ENCODE measurements at regions not wholly inside any gene's neighbourhood (a gene's known extent, or its start where the extent isn't known, plus 50 kb on each side); places are given as distances from the start of the nearest gene placed in this dataset.

DNA sequence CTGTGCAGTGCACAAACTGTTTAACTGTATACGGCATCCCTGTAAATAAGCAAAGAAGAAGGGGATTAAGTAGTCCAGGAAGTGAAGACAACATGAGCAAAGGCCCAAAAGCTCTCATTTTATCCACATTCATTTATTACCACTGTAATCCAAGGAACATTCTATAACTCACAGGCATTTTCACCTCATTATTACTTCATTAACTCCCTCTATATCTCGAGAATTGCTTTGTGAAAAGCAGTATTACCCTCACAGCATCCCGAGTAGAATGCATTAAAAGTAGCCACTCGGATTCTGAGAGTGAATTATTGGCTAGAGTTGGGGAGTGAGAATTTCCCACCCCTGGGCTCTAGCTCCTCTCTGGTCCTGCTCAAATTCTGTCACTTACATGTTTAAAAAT is 51.0 kb upstream of the CHCHD3 start:
- CTCF ChIA-PET: no interaction called here
- no peaks in the 10 kb centered on the region for H3K4me1 ChIP-seq (ENCODE audit: insufficient read depth, low read length)
- Mint-ChIP-seq H3K27ac (no peak overlapping the region), H3K4me3 (no peak overlapping the region), H3K4me1 (no peaks in the 10 kb centered on the region), H3K27me3 (peaks cover 3 to 18% of the 10 kb centered on the region in 2 donors), H3K36me3 (peaks cover 0 to 6% (median 0%) of the 10 kb centered on the region in 3 donors), H3K9me3 (peaks cover 0 to 2% (median 0%) of the 10 kb centered on the region in 5 donors)
- POLR2A ChIA-PET: no interaction called here
- no peak for DNase-seq
- no peaks in the 10 kb centered on the region for H3K27me3 ChIP-seq (ENCODE audit: insufficient read depth, low read length, poor library complexity, severe bottlenecking)
- no peak overlapping the region for H3K27ac ChIP-seq (ENCODE audit: low read depth, low read length)
- no peak overlapping the region for H3K4me3 ChIP-seq (ENCODE audit: low read length)
- no peaks in the 10 kb centered on the region for H3K36me3 ChIP-seq (ENCODE audit: insufficient read depth, low read length)
- no peaks in the 10 kb centered on the region for H3K9me3 ChIP-seq (ENCODE audit: low read length)

GRCh38 chr7:133134810-133135209 is 52.9 kb upstream of the CHCHD3 start:
- H3K4me3 ChIP-seq (ENCODE audit: low read length): no peak overlapping the region
- H3K27me3 ChIP-seq (ENCODE audit: insufficient read depth, low read length, poor library complexity, severe bottlenecking): no peaks in the 10 kb centered on the region
- no peaks in the 10 kb centered on the region for H3K9me3 ChIP-seq (ENCODE audit: low read length)
- no peak overlapping the region for H3K4me3 Mint-ChIP-seq
- H3K27me3 Mint-ChIP-seq: peaks cover 6 to 23% of the 10 kb centered on the region in 2 donors
- ChIA-PET POLR2A (no interaction called here), CTCF (no interaction called here)
- no peak for DNase-seq
- H3K9me3 Mint-ChIP-seq: peaks cover 0 to 2% (median 0%) of the 10 kb centered on the region in 5 donors
- peaks cover 0 to 6% (median 0%) of the 10 kb centered on the region in 3 donors for H3K36me3 Mint-ChIP-seq
- H3K27ac ChIP-seq (ENCODE audit: low read depth, low read length): no peak overlapping the region
- H3K36me3 ChIP-seq (ENCODE audit: insufficient read depth, low read length): no peaks in the 10 kb centered on the region
- H3K4me1 ChIP-seq (ENCODE audit: insufficient read depth, low read length): no peaks in the 10 kb centered on the region
- H3K27ac Mint-ChIP-seq: peak overlapping the region in 1 of 8 donors; percentile 40
- H3K4me1 Mint-ChIP-seq: no peaks in the 10 kb centered on the region

DNA sequence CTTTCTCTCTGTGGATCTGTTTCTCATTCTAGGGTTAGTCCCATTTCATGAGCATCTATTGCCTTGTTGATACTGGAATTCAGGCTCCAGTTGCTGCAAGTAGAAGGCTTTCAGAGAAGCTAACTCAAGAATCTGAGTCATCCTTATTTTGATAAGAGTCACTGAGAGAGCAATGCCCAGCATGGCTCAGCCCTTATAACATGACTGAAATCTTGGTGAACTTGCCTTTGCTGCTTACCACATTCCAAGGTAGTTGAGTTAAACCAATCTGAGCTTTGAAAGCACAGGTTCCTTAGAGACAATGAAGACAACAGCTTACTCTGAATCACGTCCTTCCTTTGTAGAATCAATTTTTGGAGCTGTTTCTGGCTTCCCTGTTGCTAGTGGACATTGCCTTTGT is 53.6 kb upstream of the CHCHD3 start:
- Histone ChIP-seq H3K27me3 (ENCODE audit: insufficient read depth, low read length, poor library complexity, severe bottlenecking) (no peaks in the 10 kb centered on the region), H3K9me3 (ENCODE audit: low read length) (no peaks in the 10 kb centered on the region), H3K27ac (ENCODE audit: low read depth, low read length) (no peak overlapping the region), H3K4me1 (ENCODE audit: insufficient read depth, low read length) (no peaks in the 10 kb centered on the region), H3K36me3 (ENCODE audit: insufficient read depth, low read length) (no peaks in the 10 kb centered on the region), H3K4me3 (ENCODE audit: low read length) (no peak overlapping the region)
- Mint-ChIP-seq H3K27ac (no peak overlapping the region), H3K27me3 (peaks cover 5 to 22% of the 10 kb centered on the region in 2 donors), H3K36me3 (peaks cover 0 to 2% (median 0%) of the 10 kb centered on the region in 3 donors), H3K4me1 (no peaks in the 10 kb centered on the region), H3K4me3 (no peak overlapping the region), H3K9me3 (no peaks in the 10 kb centered on the region)
- DNase-seq: no peak
- POLR2A ChIA-PET: no interaction called here
- CTCF ChIA-PET: no interaction called here

GRCh38 chr7:133139350-133139749 is 57.5 kb upstream of the CHCHD3 start:
- ChIA-PET POLR2A (no interaction called here), CTCF (no interaction called here)
- Mint-ChIP-seq H3K36me3 (no peaks in the 10 kb centered on the region), H3K27me3 (peaks cover 5 to 34% of the 10 kb centered on the region in 2 donors), H3K27ac (no peak overlapping the region), H3K4me1 (no peaks in the 10 kb centered on the region), H3K4me3 (no peak overlapping the region), H3K9me3 (no peaks in the 10 kb centered on the region)
- Histone ChIP-seq H3K27ac (ENCODE audit: low read depth, low read length) (no peak overlapping the region), H3K9me3 (ENCODE audit: low read length) (no peaks in the 10 kb centered on the region), H3K4me1 (ENCODE audit: insufficient read depth, low read length) (no peaks in the 10 kb centered on the region), H3K27me3 (ENCODE audit: insufficient read depth, low read length, poor library complexity, severe bottlenecking) (no peaks in the 10 kb centered on the region), H3K4me3 (ENCODE audit: low read length) (no peak overlapping the region), H3K36me3 (ENCODE audit: insufficient read depth, low read length) (no peaks in the 10 kb centered on the region)
- DNase-seq: no peak

DNA sequence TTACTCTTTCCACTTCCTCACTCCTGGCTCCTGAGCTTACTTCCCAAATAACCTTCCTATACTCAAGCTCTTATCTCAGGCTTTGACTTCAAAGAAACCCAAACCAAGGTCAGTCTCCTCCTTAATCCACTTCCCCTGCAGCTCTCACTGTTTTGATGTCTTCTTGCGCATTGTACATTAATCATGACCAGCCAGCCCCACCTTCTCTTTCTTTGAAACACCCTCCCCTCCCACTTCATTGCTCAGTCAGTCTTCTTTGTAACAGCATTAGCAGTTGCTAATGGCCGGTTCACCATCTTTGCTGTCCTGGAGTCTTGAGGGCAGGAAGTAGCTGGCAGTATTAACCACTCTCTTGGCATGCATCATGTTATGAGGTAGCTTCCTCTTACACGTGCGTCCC is 57.9 kb upstream of the CHCHD3 start:
- H3K27ac Mint-ChIP-seq: no peak overlapping the region
- no peak overlapping the region for H3K4me3 Mint-ChIP-seq
- no peak for DNase-seq
- Histone ChIP-seq H3K36me3 (ENCODE audit: insufficient read depth, low read length) (no peaks in the 10 kb centered on the region), H3K27ac (ENCODE audit: low read depth, low read length) (no peak overlapping the region), H3K4me3 (ENCODE audit: low read length) (no peak overlapping the region), H3K27me3 (ENCODE audit: insufficient read depth, low read length, poor library complexity, severe bottlenecking) (no peaks in the 10 kb centered on the region), H3K9me3 (ENCODE audit: low read length) (no peaks in the 10 kb centered on the region), H3K4me1 (ENCODE audit: insufficient read depth, low read length) (no peaks in the 10 kb centered on the region)
- H3K9me3 Mint-ChIP-seq: no peaks in the 10 kb centered on the region
- H3K36me3 Mint-ChIP-seq: no peaks in the 10 kb centered on the region
- no peaks in the 10 kb centered on the region for H3K4me1 Mint-ChIP-seq
- ChIA-PET POLR2A (no interaction called here), CTCF (no interaction called here)
- H3K27me3 Mint-ChIP-seq: peaks cover 5 to 36% of the 10 kb centered on the region in 2 donors

DNA sequence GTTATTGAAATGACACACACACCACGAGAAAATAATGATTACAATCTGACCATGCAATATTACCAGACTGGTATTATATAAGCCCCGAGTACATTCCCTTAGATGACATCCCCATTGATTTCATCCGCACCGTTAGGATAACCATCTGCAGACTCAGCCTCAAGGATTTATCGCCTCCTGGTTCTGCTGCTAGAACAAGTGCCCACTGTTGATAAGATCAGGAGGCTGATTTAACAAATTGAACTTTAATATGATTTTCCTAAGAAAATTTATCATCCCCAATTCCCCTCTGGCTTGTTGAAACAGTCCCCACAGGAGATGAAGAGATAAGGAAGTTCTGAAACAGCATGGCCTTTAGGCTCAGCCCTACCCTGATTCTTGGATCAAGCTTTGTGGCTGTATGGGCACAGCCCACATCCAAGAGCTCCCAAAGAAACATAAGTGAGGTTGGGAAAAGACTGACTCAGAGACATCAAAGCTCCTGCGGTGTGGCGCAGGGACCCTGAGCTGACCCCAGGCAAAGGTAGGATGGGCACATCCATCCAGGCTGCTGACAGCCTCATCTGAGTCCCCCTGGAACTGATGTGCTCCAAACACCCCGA is 59.2 kb upstream of the CHCHD3 start:
- Mint-ChIP-seq H3K9me3 (no peaks in the 10 kb centered on the region), H3K27me3 (peaks cover 5 to 40% of the 10 kb centered on the region in 2 donors), H3K27ac (no peak overlapping the region), H3K4me3 (no peak overlapping the region), H3K36me3 (no peaks in the 10 kb centered on the region), H3K4me1 (no peaks in the 10 kb centered on the region)
- Histone ChIP-seq H3K36me3 (ENCODE audit: insufficient read depth, low read length) (no peaks in the 10 kb centered on the region), H3K9me3 (ENCODE audit: low read length) (no peaks in the 10 kb centered on the region), H3K27me3 (ENCODE audit: insufficient read depth, low read length, poor library complexity, severe bottlenecking) (no peaks in the 10 kb centered on the region), H3K4me1 (ENCODE audit: insufficient read depth, low read length) (no peaks in the 10 kb centered on the region), H3K27ac (ENCODE audit: low read depth, low read length) (no peak overlapping the region), H3K4me3 (ENCODE audit: low read length) (no peak overlapping the region)
- ChIA-PET POLR2A (no interaction called here), CTCF (no interaction called here)
- DNase-seq: no peak

- CTCF ChIA-PET: no interaction called here
Observed at GRCh38 chr7:133150760-133151159, 68.9 kb upstream of the CHCHD3 start.

GRCh38 chr7:133152875-133153274 is 71.0 kb upstream of the CHCHD3 start:
- H3K27ac Mint-ChIP-seq: no peak overlapping the region
- Histone ChIP-seq H3K27ac (ENCODE audit: low read depth, low read length) (no peak overlapping the region), H3K36me3 (ENCODE audit: insufficient read depth, low read length) (no peaks in the 10 kb centered on the region), H3K4me3 (ENCODE audit: low read length) (no peak overlapping the region), H3K4me1 (ENCODE audit: insufficient read depth, low read length) (no peaks in the 10 kb centered on the region), H3K27me3 (ENCODE audit: insufficient read depth, low read length, poor library complexity, severe bottlenecking) (no peaks in the 10 kb centered on the region), H3K9me3 (ENCODE audit: low read length) (no peaks in the 10 kb centered on the region)
- H3K36me3 Mint-ChIP-seq: no peaks in the 10 kb centered on the region
- POLR2A ChIA-PET: no interaction called here
- no peak for DNase-seq
- H3K4me1 Mint-ChIP-seq: no peaks in the 10 kb centered on the region
- CTCF ChIA-PET: no interaction called here
- peaks cover 4 to 31% of the 10 kb centered on the region in 2 donors for H3K27me3 Mint-ChIP-seq
- H3K4me3 Mint-ChIP-seq: no peak overlapping the region
- H3K9me3 Mint-ChIP-seq: peaks cover 0 to 6% (median 2%) of the 10 kb centered on the region in 5 donors

More at GRCh38 chr7:133150760-133151159, 68.9 kb upstream of the CHCHD3 start:
- Mint-ChIP-seq H3K4me1 (no peaks in the 10 kb centered on the region), H3K27ac (no peak overlapping the region), H3K36me3 (no peaks in the 10 kb centered on the region), H3K27me3 (peaks cover 4 to 45% of the 10 kb centered on the region in 2 donors), H3K9me3 (peaks cover 0 to 5% (median 1%) of the 10 kb centered on the region in 5 donors), H3K4me3 (no peak overlapping the region)
- no peak overlapping the region for H3K27ac ChIP-seq (ENCODE audit: low read depth, low read length)
- no peaks in the 10 kb centered on the region for H3K36me3 ChIP-seq (ENCODE audit: insufficient read depth, low read length)
- POLR2A ChIA-PET: no interaction called here
- no peaks in the 10 kb centered on the region for H3K4me1 ChIP-seq (ENCODE audit: insufficient read depth, low read length)
- DNase-seq: no peak
- H3K9me3 ChIP-seq (ENCODE audit: low read length): no peaks in the 10 kb centered on the region
- no peaks in the 10 kb centered on the region for H3K27me3 ChIP-seq (ENCODE audit: insufficient read depth, low read length, poor library complexity, severe bottlenecking)
- H3K4me3 ChIP-seq (ENCODE audit: low read length): no peak overlapping the region

DNA sequence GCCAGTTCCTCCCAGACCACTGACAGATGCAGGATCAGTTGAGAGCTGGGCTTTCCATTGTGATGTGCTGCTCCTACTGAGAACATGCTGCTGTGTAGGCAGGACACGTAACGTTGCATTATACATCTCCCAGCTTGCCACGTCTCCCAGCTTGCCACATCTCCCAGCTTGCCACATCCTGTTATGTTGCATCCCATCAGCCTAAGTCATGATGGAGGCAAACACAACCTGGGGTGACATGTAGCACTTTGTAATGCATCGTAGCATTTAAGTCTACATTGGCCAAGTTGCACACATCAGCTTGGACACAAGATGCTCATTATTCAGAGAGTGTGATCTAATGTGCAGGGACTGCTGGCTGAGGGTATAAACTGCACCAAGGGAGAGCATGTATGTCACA is 73.3 kb upstream of the CHCHD3 start:
- Mint-ChIP-seq H3K36me3 (no peaks in the 10 kb centered on the region), H3K4me3 (no peak overlapping the region), H3K27ac (no peak overlapping the region), H3K4me1 (no peaks in the 10 kb centered on the region), H3K9me3 (peaks cover 0 to 6% (median 2%) of the 10 kb centered on the region in 5 donors), H3K27me3 (peaks cover 5 to 12% of the 10 kb centered on the region in 2 donors)
- no peaks in the 10 kb centered on the region for H3K27me3 ChIP-seq (ENCODE audit: insufficient read depth, low read length, poor library complexity, severe bottlenecking)
- H3K36me3 ChIP-seq (ENCODE audit: insufficient read depth, low read length): no peaks in the 10 kb centered on the region
- ChIA-PET POLR2A (no interaction called here), CTCF (no interaction called here)
- no peak overlapping the region for H3K27ac ChIP-seq (ENCODE audit: low read depth, low read length)
- H3K4me3 ChIP-seq (ENCODE audit: low read length): no peak overlapping the region
- H3K4me1 ChIP-seq (ENCODE audit: insufficient read depth, low read length): no peaks in the 10 kb centered on the region
- no peaks in the 10 kb centered on the region for H3K9me3 ChIP-seq (ENCODE audit: low read length)
- DNase-seq: no peak
